HepG2 (cell line): ENCODE measurements at regions not wholly inside any gene's neighbourhood (a gene's known extent, or its start where the extent isn't known, plus 50 kb on each side); places are given as distances from the start of the nearest gene placed in this dataset.

Experiments
- ATAC-seq: fragments of 200-7000 bp; cut with Tn5 transposase; 3 replicates; pipeline ENCODE4 v1.9.1; 2020; ENCODE audit warnings: mild to moderate bottlenecking, moderate library complexity
- BruUV-seq: library from RNA; stranded (reverse); fragments of 400-500 nt; replicated peaks from 2 replicates; lab custom pipeline; 2021; lab: Mats Ljungman, UMichigan
- CTCF ChIA-PET: fragments of 300-600 bp; formaldehyde crosslinking; extraction: SDS; loops from one replicate; lab custom pipeline; 2021; ENCODE audit warnings: low total read pairs, inconsistent platforms, low intra/inter-chr PET ratio; lab: Yijun Ruan, JAX
- POLR2A ChIA-PET: fragments of 350-600 bp; sonication (Branson Sonifier 250); formaldehyde crosslinking; loops from one replicate; lab custom pipeline; 2020; ENCODE audit warnings: antibody characterized with exemption, inconsistent platforms; lab: Yijun Ruan, JAX
- DNase-seq: peaks from one replicate; pipeline ENCODE4 v3.0.0-alpha.2; 2015; ENCODE audit warnings: low spot score
- FAIRE-seq: peaks from 3 replicates; lab custom pipeline; 2011; peaks lifted over from hg19 to GRCh38; lab: Jason Lieb, UNC
- H2AFZ ChIP-seq: one replicate; pipeline ENCODE4 v1.6.1; 2011; ENCODE audit warnings: low read length, inconsistent platforms
- H3K27ac ChIP-seq: fragments of 300-600 bp; 3 replicates; pipeline ENCODE4 v1.8.0; 2011; ENCODE audit warnings: mixed run types, mild to moderate bottlenecking, mixed read lengths, low read length, inconsistent platforms; ENCODE audit not compliant: insufficient read depth; ENCODE audit errors: extremely low read length
- H3K27me3 ChIP-seq, 2 experiments: fragments of 200-600 bp in 1 of 2; 2 replicates in 1 of 2; 3 replicates in 1 of 2; pipeline versions ENCODE4 v1.6.0 to v1.8.0; 2011; ENCODE audit warnings: low read length in 2 of 2, mild to moderate bottlenecking in 2 of 2, moderate library complexity in 2 of 2, inconsistent platforms in 1 of 2; ENCODE audit not compliant: insufficient read depth in 2 of 2, control insufficient read depth in 1 of 2
- H3K36me3 ChIP-seq, 2 experiments: fragments of 200-600 bp in 1 of 2; replicated peaks in 1 of 2; 2 replicates in 1 of 2; 3 replicates in 1 of 2; pipeline versions ENCODE4 v1.5.1 to v1.8.0; 2011; ENCODE audit warnings: low read length in 2 of 2, inconsistent platforms in 1 of 2; ENCODE audit not compliant: insufficient read depth in 2 of 2, control insufficient read depth in 1 of 2
- H3K4me1 ChIP-seq: 2 replicates; pipeline ENCODE4 v1.5.1; 2012; ENCODE audit warnings: low read length, inconsistent platforms; ENCODE audit not compliant: insufficient read depth
- H3K4me2 ChIP-seq: 2 replicates; pipeline ENCODE4 v1.6.0; 2011; ENCODE audit warnings: low read depth, low read length, inconsistent platforms
- H3K4me3 ChIP-seq, 3 experiments: fragments of 200-600 bp in 1 of 3; sonication (generic), shearing (Covaris generic) in 1 of 3; replicated peaks in 1 of 3; 2 replicates each; pipeline ENCODE4 v1.5.1; 2011 to 2016; ENCODE audit warnings: low read length in 3 of 3, inconsistent platforms in 2 of 3, low read depth in 2 of 3, mild to moderate bottlenecking in 2 of 3, control low read depth in 1 of 3, mixed read lengths in 1 of 3; ENCODE audit not compliant: insufficient read depth in 1 of 3
- H3K79me2 ChIP-seq: one replicate; pipeline ENCODE4 v1.6.1; 2011; ENCODE audit warnings: low read length, inconsistent platforms; ENCODE audit not compliant: insufficient read depth
- H3K9ac ChIP-seq: 2 replicates; pipeline ENCODE4 v1.6.0; 2011; ENCODE audit warnings: mild to moderate bottlenecking, low read depth, low read length, inconsistent platforms; ENCODE audit not compliant: insufficient read depth
- H3K9me3 ChIP-seq: 2 replicates; pipeline ENCODE4 v1.5.1; 2012; ENCODE audit warnings: mild to moderate bottlenecking, low read length
- H4K20me1 ChIP-seq: 2 replicates; pipeline ENCODE4 v1.6.0; 2011; ENCODE audit warnings: inconsistent platforms, mild to moderate bottlenecking, low read length, moderate library complexity; ENCODE audit not compliant: insufficient read depth
- ATAD3A ChIP-seq: sonication (generic); formaldehyde crosslinking; IDR thresholded peaks from 2 replicates; pipeline ENCODE4 v1.4.0; 2020; ENCODE audit warnings: missing genetic modification reagents
- ELF3 ChIP-seq: IDR thresholded peaks from 2 replicates; pipeline ENCODE4 v1.6.1; 2016; ENCODE audit warnings: missing genetic modification reagents, missing compliant biosample characterization
- KDM5B ChIP-seq: sonication (generic); formaldehyde crosslinking; IDR thresholded peaks from 2 replicates; pipeline ENCODE4 v1.4.0; 2020; ENCODE audit warnings: missing genetic modification reagents, mild to moderate bottlenecking, borderline replicate concordance
- TAF1 ChIP-seq: sonication (generic); formaldehyde crosslinking; IDR thresholded peaks from 2 replicates; pipeline ENCODE4 v1.4.0; 2020; ENCODE audit warnings: missing genetic modification reagents
- THYN1 ChIP-seq: sonication (generic); formaldehyde crosslinking; IDR thresholded peaks from 2 replicates; pipeline ENCODE4 v1.8.1; 2023; ENCODE audit warnings: low read depth, mild to moderate bottlenecking, moderate library complexity, missing genetic modification reagents, borderline replicate concordance
- ZFX ChIP-seq: sonication (generic); formaldehyde crosslinking; IDR thresholded peaks from 2 replicates; pipeline ENCODE4 v1.4.0; 2020; ENCODE audit warnings: mild to moderate bottlenecking, low read depth, missing genetic modification reagents, moderate library complexity
- ZNF12 ChIP-seq: sonication (generic); formaldehyde crosslinking; IDR thresholded peaks from 2 replicates; pipeline ENCODE4 v1.5.0; 2020; ENCODE audit warnings: missing genetic modification reagents
- ZNF292 ChIP-seq: sonication (generic); formaldehyde crosslinking; IDR thresholded peaks from 2 replicates; pipeline ENCODE4 v1.8.1; 2022; ENCODE audit warnings: mild to moderate bottlenecking, low read depth, missing genetic modification reagents, borderline replicate concordance
- ZNF446 ChIP-seq: sonication (generic); formaldehyde crosslinking; IDR thresholded peaks from 2 replicates; pipeline ENCODE4 v1.5.0; 2020; ENCODE audit warnings: mild to moderate bottlenecking, missing genetic modification reagents
- ZNF7 ChIP-seq: IDR thresholded peaks from 2 replicates; pipeline ENCODE4 v1.6.1; 2016; ENCODE audit warnings: missing biosample characterization, missing genetic modification reagents
- WGBS: methylation state at CpG from one replicate; pipeline ENCODE4 v1.1.6; 2017; ENCODE audit warnings: low lambda C conversion rate; 5-methylcytosine and 5-hydroxymethylcytosine counted together
- in situ Hi-C: cut with HindIII; loops from 2 replicates; pipeline ENCODE4 v1.10.0; 2017; ENCODE audit warnings: low pct_unique_long_range_greater_than_20kb; ENCODE audit not compliant: extremely low pct_ligation_motif_present
- intact Hi-C: fragments of 100-400 bp; cut with micrococcal nuclease; formaldehyde crosslinking; loops from one replicate; pipeline ENCODE4 v1.10.0; 2022; ENCODE audit not compliant: unreplicated experiment
- TF ChIP-seq, protein P1 (sequence below): sonication (generic); formaldehyde crosslinking; IDR thresholded peaks from 2 replicates; pipeline ENCODE4 v1.8.0; 2022; ENCODE audit warnings: missing genetic modification reagents, low read depth, mild to moderate bottlenecking, borderline replicate concordance
- TF ChIP-seq, protein P2 (sequence below): sonication (generic); formaldehyde crosslinking; IDR thresholded peaks from 2 replicates; pipeline ENCODE4 v1.4.0; 2020; ENCODE audit warnings: missing genetic modification reagents
- TF ChIP-seq, protein P3 (sequence below): sonication (generic); formaldehyde crosslinking; IDR thresholded peaks from 2 replicates; pipeline ENCODE4 v1.4.0; 2020; ENCODE audit warnings: mild to moderate bottlenecking, missing genetic modification reagents

DNA sequence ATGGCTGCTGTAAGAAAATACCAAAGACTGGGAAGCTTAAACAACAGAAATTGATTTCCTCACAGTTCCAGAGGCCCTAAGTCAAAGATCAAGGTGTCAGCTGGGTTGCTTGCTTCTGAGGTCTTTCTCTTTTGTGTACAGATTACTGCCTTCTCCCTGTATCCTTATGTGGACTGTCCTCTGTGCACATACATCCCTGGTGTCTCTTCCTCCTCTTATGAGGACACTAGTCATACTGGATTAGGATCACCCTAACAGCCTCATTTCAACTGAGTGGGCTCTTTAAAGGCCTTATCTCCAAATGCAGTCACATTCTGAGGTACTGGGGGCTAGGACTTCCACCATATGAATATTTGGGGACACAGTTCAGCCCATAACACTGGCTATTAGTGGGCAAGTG is 130.0 kb upstream of the DTNBP1 start:
- H3K27me3 ChIP-seq: no peaks in the 10 kb centered on the region; a peak in 2 of 5 replicates
- peak; percentile 11; the same call in 1 of the 3 replicates for ATAC-seq
- no peaks in the 10 kb centered on the region for H3K9me3 ChIP-seq
- intact Hi-C loops (no loop called here), in situ Hi-C loops (no loop called here)
- H3K27ac ChIP-seq: no peak overlapping the region
- H2AFZ ChIP-seq: no peak overlapping the region
- no peak overlapping the region for H3K9ac ChIP-seq
- H3K4me2 ChIP-seq: no peak overlapping the region
- no peaks in the 10 kb centered on the region for H3K79me2 ChIP-seq
- peak; percentile 86 for TF ChIP-seq ZNF12 (CRISPR knock-in tag)
- TF ChIP-seq ZNF7 (CRISPR knock-in tag): no peak
- BruUV-seq: no TSS peak
- H3K4me1 ChIP-seq: peaks cover 16% of the 10 kb centered on the region
- POLR2A ChIA-PET: no interaction called here
- CTCF ChIA-PET: no interaction called here
- FAIRE-seq: no peak
- no peak for DNase-seq
- no peaks in the 10 kb centered on the region for H4K20me1 ChIP-seq
- no peaks in the 10 kb centered on the region for H3K36me3 ChIP-seq
- H3K4me3 ChIP-seq: no peak overlapping the region

DNA sequence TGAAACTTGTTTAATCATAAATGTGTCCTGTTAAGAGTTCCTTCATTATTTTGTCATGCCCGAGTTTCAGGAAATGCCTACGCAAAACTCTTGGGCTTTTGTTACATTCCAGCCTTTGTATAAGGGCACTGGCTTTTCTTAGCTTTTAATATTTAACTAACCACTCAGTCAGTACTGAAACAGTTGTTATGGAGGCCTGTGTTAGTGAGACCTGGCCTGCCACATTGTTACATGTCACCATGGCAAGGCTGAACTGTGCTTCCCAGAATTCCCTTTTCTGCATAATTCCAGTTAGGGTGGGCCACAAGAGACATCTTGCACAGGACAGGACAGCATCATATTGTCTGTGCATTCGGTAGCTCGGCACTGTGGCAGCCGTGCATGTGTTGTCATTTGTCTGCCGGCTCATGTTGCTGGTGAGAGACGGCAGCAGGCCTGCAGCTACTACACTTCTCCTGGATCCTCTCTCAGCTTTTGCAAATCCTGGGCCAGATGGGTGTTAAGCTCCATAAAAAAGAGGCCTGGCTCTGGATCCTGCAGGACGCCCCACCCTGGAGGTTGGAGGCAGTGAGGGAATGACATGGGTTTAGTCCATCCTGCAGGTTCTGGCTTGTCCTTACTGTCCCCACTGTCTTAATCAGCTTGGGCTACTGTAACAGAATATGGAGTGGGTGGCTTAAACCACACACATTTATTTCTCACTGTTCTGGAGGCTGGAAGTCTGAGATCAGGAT is 128.8 kb upstream of the DTNBP1 start:
- 37% methylated on average over 8 of the region's 8 CpGs for WGBS
- FAIRE-seq (peak; percentile 57), DNase-seq (peak; percentile 46), ATAC-seq (peak; percentile 85)
- H3K36me3 ChIP-seq: no peaks in the 10 kb centered on the region
- no peak overlapping the region for H2AFZ ChIP-seq
- H3K9me3 ChIP-seq: no peaks in the 10 kb centered on the region
- H3K4me2 ChIP-seq: peak overlapping the region; percentile 54
- H4K20me1 ChIP-seq: no peaks in the 10 kb centered on the region
- no peak overlapping the region for H3K27ac ChIP-seq
- in situ Hi-C loops (no loop called here), intact Hi-C loops (no loop called here)
- H3K27me3 ChIP-seq: no peaks in the 10 kb centered on the region; a peak in 2 of 5 replicates
- CTCF ChIA-PET: no interaction called here
- H3K9ac ChIP-seq: no peak overlapping the region; the same call in 1 of the 2 replicates
- H3K4me1 ChIP-seq: peaks cover 16% of the 10 kb centered on the region
- no peaks in the 10 kb centered on the region for H3K79me2 ChIP-seq
- POLR2A ChIA-PET: no interaction called here
- peak overlapping the region in 2 of 3 experiments; percentile 5 to 20; a peak in 1 of 6 replicates for H3K4me3 ChIP-seq
- BruUV-seq: no TSS peak
- TF ChIP-seq ELF3 (CRISPR knock-in tag): peak; percentile 55
- TF ChIP-seq TAF1: no peak
- no peak for TF ChIP-seq ZNF446 (CRISPR knock-in tag)
- TF ChIP-seq THYN1 (CRISPR knock-in tag): no peak
- TF ChIP-seq ZNF292 (CRISPR knock-in tag): peak; percentile 26; the same call in 1 of the 2 replicates
- peak; percentile 59; the same call in 1 of the 2 replicates for TF ChIP-seq ZFX (CRISPR knock-in tag)
- TF ChIP-seq ATAD3A (CRISPR knock-in tag): no peak
- TF ChIP-seq, protein P1, sequence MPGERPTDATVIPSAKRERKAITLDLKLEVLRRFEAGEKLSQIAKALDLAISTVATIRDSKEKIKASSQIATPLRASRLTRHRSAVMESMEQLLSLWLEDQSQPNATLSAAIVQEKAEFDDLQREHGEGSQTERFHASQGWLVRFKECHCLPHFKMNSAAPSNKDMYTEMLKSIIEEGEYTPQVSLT (CRISPR knock-in tag): no peak
- TF ChIP-seq, protein P2, sequence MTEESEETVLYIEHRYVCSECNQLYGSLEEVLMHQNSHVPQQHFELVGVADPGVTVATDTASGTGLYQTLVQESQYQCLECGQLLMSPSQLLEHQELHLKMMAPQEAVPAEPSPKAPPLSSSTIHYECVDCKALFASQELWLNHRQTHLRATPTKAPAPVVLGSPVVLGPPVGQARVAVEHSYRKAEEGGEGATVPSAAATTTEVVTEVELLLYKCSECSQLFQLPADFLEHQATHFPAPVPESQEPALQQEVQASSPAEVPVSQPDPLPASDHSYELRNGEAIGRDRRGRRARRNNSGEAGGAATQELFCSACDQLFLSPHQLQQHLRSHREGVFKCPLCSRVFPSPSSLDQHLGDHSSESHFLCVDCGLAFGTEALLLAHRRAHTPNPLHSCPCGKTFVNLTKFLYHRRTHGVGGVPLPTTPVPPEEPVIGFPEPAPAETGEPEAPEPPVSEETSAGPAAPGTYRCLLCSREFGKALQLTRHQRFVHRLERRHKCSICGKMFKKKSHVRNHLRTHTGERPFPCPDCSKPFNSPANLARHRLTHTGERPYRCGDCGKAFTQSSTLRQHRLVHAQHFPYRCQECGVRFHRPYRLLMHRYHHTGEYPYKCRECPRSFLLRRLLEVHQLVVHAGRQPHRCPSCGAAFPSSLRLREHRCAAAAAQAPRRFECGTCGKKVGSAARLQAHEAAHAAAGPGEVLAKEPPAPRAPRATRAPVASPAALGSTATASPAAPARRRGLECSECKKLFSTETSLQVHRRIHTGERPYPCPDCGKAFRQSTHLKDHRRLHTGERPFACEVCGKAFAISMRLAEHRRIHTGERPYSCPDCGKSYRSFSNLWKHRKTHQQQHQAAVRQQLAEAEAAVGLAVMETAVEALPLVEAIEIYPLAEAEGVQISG: no peak
- TF ChIP-seq, protein P3, sequence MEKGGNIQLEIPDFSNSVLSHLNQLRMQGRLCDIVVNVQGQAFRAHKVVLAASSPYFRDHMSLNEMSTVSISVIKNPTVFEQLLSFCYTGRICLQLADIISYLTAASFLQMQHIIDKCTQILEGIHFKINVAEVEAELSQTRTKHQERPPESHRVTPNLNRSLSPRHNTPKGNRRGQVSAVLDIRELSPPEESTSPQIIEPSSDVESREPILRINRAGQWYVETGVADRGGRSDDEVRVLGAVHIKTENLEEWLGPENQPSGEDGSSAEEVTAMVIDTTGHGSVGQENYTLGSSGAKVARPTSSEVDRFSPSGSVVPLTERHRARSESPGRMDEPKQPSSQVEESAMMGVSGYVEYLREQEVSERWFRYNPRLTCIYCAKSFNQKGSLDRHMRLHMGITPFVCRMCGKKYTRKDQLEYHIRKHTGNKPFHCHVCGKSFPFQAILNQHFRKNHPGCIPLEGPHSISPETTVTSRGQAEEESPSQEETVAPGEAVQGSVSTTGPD: no peak
- TF ChIP-seq KDM5B (CRISPR knock-in tag): no peak
